ENCODE measurements at regions not wholly inside any gene's neighbourhood (a gene's known extent, or its start where the extent isn't known, plus 50 kb on each side); places are given as distances from the start of the nearest gene placed in this dataset.

- TF ChIP-seq, protein P1, sequence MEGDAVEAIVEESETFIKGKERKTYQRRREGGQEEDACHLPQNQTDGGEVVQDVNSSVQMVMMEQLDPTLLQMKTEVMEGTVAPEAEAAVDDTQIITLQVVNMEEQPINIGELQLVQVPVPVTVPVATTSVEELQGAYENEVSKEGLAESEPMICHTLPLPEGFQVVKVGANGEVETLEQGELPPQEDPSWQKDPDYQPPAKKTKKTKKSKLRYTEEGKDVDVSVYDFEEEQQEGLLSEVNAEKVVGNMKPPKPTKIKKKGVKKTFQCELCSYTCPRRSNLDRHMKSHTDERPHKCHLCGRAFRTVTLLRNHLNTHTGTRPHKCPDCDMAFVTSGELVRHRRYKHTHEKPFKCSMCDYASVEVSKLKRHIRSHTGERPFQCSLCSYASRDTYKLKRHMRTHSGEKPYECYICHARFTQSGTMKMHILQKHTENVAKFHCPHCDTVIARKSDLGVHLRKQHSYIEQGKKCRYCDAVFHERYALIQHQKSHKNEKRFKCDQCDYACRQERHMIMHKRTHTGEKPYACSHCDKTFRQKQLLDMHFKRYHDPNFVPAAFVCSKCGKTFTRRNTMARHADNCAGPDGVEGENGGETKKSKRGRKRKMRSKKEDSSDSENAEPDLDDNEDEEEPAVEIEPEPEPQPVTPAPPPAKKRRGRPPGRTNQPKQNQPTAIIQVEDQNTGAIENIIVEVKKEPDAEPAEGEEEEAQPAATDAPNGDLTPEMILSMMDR (IDR thresholded peaks at IDR 0.05; ENCODE audit: low read depth, low read length), result no peak
- TF ChIP-seq POLR2A (IDR thresholded peaks at IDR 0.05; ENCODE audit: extremely low read depth, insufficient read length) (no peak), MYC (IDR thresholded peaks at IDR 0.05; ENCODE audit: low read depth, low read length) (no peak)
Observed at GRCh38 chr22:34702279-34702678, 363.7 kb upstream of the ISX start.
